ENCODE measurements at regions not wholly inside any gene's neighbourhood (a gene's known extent, or its start where the extent isn't known, plus 50 kb on each side); places are given as distances from the start of the nearest gene placed in this dataset.
"Not testable (repeated sequence)": the region's sequence is repeated elsewhere in the genome, so short reads cannot be mapped to it uniquely, and the experiment has no call there.

DNA sequence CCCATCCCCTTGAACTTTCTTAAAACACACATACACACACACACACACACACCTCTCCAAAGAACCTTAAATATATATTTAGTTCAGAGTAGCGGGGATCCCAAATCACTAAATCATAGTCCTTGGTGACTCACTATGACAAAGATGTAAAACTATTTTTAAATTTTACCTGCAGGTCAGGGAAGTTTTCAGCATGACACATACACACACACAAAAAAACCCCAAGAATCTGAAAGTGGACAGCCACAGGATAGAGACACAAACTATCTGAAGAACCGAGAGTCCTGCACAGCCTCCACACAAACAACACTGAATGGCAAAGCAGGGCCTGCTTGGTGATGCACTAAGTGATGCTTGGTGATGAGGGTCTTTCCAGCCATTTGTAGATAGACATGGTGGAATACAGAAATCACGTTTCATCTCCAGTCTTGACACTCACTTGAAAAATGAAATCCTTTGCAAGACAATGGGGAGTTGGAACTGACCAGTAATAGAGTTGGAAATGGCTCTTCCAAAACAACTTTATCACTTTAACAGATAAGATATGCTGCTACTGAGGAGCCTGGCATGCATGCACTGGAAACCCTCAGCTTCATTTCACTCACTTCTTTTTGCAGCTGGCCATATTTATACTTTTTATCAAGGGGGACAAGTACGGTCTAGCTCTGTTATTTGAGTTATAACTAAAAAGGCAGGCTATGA lies 307.3 kb downstream of the RAPGEF2 start:
- DNase-seq: no peak

DNA sequence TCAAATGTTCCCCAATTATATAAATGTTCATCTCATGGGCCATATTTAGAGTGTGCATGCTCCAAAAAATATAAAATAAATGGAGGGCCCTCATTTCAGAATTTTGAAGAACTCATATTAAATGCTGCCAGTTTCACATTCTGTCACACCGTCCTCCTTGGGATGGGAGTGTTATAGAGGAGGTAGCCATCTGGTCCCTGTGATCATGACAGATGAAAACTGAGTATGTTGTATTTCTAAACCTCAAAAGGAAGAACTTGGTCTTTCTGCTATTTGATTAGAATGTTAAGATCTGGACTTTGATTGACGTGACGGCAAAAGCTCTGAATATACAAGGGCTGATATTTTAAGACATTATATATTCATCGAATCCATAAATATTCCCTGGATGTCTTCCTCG lies 308.0 kb downstream of the RAPGEF2 start:
- no peak for DNase-seq

DNA sequence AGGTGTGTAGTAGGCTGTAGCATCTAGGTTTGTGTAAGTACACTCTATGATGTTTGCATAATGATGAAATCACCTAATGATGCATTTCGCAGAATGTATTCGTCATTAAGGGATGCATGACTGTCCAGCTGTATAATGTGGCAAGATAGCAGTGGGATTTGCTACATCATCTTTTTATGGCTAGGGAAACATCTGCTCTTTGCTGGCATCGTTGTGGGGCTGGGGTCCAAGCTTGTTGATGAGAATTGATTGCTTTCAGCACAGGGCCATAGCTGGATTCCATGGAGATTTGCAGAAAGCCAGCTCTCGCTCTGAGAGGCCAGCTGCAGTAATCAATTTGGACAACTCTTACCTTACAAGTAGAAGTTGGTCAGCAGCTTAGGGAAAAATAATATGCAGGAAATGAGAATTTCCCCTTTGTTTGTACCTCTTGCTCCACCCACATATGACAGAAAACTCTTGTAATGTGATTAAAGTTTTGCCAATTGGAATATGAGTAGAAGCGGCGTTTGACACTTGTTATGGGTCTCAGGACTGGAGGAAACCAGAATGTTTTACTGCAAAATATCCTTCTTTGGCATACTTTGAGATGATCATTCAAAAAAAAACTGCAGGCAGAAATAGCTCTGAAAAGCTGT lies 310.5 kb downstream of the RAPGEF2 start:
- no peak for DNase-seq

DNA sequence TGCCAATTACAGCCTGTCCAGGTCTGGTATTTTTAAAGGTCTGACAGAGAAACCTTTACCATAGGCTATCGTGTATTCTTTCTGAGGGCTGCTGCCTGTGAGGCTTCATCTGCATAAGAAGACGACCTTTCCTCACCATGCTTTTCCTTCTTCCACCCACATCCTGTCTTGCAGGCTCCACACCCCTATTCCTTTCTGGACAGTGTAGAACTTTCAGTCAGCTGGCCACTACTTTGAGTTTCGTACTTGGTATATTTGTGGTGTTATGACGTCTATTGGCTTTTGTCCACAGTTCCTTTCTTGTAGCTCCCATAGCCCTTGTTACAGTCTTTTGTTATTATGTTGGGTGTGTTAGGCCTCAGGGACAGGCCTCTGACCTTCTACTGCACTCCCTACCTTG lies 311.4 kb downstream of the RAPGEF2 start:
- no peak for DNase-seq

DNA sequence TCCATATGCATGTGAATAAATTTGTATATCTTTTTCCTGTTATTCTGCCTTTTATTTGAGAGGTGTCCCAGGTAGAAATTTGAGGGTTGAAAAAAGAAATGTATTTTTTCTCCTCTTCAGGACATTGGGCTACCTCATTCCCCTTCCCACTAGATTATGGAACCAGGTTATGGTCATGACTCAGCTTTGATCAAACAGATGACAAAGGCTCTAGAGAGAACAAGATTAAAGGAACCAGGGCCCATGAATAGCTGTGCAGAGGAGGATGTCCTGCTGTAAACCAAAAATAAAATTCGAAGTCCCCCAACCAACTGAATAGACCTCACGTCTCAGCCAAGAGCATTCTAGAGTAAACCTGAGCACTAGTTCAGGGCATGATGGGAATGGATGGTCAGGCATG lies 313.2 kb downstream of the RAPGEF2 start:
- DNase-seq: no peak

DNA sequence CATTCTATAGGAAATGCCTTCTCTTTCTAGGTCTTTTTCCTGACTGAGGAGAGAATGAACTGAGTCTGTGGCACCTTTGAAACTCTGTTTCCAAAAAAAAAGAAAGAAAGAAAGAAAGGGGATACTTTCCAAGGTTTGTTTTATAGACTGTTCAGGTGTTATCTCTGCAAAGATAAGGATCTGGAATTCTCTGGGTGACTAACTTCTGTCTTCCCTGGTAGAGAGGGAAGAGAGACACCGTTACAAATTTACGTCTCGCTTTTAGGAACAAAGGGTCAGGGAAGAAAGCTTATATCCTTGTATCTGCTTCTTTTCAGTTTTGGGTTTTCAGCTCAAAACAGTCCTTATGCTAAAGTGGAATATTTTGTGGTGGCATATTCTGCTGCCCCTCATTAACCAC lies 314.1 kb downstream of the RAPGEF2 start:
- DNase-seq: no peak

DNA sequence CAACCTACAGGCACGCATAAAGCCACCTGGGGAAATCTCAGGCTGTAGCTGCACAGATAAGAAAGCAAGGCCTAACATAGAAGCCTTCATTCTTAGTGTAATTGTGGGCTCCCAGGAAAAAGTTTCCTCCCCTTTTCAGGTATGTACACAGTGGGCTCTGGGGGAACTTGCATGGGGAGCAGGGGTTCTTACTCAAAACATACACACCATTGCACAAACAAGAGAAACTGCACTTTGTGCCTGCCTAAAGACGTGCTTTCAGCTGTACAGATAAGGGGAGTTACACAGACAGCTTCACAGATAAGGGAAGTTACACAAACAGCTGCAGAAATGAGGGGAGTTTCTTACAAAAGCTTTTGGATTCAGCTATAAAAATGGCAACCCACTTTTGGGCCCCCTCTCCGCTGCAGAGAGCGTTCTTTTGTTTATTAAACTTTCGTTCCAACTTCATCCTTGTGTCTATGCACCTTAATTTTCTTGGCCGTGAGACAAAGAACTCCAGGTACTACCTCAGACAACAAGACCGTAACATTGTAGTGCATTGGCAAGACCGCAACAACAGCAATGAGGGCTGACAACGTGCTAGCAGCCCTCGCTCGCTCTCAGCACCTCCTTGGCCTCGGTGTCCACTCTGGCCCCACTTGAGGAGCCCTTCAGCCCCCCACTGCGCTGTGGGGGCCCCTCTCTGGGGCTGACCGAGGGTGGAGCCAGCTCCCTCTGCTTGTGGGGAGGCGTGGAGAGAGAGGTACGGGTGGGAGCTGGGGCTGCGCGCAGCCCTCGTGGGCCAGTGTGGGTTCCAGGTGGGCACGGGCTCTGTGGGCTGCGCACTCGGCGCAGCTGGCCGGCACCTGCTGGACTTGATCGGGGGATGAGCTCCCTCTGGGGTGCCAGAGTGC lies 317.5 kb downstream of the RAPGEF2 start:
- DNase-seq: no peak

DNA sequence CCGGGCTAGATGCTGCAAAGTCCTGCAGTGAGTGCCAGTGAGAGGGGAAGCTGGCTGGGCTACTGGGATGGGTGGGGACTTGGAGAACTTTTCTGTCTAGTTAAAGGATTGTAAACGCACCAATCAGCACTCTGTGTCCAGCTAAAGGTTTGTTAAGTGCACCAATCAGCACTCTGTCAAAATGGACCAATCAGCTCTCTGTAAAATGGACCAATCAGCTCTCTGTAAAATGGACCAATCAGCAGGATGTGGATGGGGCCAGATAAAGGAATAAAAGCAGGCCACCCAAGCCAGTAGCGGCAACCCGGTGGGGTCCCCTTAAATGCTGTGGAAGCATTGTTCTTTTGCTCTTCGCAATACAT lies 318.2 kb downstream of the RAPGEF2 start:
- DNase-seq: not testable (repeated sequence)

DNA sequence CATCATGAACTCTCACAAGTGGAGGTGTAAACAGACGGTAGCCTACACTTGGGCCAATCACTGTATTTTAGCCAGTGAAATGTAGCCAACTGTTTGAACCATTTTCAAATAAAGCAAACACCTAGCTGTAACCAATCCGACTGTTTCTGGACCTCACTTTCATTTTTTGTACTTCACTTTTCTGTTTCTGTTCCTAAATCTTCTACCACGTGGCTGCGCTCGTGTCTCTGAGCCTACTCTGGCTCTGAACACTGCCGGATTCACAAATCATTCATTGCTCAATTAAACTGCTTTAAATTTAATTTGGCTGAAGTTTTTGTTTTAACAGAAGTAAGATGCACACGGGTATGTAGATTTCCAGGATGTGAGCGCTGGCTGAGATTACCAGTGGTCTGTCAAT lies 319.1 kb downstream of the RAPGEF2 start:
- DNase-seq: no peak

DNA sequence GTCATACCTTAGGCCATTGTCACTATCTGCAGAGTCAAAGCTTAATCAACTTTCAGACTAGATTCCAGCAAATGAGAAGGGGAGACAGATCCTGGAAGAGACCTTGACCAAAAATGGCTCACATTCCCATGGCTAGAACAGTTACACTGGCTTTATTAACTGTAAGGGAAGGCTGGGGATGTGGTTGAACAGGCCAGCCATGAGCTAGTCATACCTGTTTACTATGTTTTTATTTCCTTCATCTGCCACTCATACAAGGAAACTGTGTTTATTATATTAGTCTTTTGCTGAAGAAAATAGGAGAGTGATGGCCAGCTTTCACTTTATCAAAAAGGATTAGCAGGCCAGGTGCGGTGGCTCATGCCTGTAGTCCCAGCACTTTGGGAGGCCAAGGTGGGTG lies 319.7 kb downstream of the RAPGEF2 start:
- DNase-seq: no peak

DNA sequence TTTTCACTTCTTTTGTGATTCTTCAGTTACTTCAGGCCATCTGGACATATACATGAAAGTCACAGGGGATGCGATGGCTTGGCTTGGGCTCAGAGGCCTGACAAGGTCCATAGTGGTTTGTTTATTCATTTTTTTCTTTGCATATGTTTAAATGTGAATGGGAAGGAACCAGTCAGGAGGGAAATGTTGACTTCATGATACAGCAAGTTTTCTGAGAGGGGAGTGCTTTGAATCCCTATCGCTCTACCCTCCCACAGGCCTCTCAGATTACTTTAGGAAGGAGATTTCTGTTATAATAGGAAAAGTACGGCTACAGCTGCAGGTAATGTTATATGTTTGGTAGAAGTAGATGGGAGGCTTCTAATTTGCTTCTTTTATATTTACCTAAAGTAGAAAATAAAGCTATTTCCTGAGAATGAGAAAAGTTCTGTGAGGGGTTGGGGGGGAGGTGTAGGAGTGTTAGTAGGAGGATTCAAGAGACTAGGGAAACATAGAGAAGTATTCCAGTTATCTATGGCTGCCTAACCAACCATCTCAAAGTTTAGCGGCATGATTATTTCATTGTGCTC lies 322.9 kb downstream of the RAPGEF2 start:
- no peak for DNase-seq

DNA sequence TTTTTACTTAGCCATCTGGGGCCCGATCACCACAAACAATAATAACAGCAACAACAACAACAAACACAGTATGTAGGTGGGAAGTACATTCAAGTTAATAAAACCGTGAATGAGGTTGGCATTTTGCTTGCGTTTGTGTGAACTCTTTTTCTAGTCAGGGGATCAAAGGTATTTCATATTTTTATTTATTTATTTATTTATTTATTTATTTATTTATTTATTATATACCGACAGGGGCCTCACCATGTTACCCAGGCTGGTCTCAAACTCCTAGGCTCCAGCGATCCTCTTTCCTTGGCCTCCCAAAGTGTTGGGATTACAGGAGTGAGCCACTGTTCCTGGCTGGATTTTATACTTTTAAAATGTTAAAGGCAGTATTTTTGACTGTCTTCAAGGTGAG lies 325.4 kb downstream of the RAPGEF2 start:
- DNase-seq: no peak

DNA sequence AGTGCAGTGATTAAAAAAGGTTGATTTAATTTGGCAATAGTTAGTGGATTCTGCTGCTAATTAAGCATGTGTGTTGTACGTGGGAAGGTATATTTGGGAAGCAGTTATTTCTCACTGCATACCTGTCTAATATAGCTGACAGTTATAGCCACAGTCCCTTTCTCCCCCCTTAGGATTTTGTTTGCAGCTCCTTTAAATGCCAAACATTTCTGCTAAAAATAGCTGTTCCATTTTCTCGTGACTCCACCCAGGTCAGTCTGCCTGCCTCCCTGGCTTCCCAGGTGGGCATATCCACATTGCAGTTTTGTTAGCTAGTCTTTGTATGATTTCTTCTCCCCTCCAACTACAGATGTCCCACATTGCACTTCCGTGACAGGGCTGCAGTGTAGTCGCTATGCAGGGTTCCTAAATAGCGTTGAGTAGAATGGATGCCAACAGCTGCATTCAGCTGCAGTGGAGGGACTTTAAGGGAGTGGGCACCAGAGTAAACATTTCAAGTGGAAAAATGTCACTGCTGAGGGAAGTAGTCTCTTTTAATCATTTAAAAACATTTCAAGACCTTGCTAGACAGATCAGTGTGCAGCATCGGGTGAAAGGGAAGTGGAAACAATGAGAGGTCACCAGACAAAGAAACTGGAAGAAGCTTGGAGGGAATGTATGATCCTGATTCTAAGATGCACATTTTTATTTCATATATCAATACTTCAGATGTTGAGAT lies 326.3 kb downstream of the RAPGEF2 start:
- DNase-seq: no peak

DNA sequence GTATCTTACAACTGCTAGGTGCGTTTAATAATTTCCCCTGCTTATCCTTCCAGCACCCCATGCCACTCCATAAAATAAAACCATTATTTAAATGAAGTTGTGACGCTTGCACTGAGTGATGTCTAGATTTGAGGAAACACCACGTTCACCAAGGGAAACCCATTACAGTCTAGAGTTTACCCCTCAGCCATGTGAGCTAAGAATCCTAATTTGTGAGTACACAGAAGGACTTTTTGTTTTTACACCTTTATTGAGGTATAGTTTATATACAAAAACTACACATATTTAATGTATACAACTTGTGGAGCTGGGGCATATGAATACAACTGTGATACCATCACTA lies 326.8 kb downstream of the RAPGEF2 start:
- DNase-seq: no peak

DNA sequence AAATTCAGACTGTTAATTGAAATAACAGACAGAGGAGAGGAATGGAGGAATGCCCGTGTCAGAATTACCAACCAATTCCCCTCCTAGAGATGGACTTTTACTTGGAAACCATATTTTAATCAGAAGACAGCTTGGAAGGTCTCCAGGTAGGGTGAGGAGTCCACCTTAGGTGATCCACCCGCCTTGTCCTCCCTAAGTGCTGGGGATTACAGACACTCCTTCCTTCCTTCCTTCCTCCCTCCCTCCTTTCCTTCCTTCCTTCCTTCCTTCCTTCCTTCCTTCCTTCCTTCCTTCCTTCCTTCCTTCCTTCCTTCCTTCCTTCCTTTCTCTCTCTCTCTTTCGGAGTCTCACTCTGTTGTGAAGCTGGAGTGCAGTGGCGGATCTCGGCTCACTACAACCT lies 328.0 kb downstream of the RAPGEF2 start:
- DNase-seq: no peak

DNA sequence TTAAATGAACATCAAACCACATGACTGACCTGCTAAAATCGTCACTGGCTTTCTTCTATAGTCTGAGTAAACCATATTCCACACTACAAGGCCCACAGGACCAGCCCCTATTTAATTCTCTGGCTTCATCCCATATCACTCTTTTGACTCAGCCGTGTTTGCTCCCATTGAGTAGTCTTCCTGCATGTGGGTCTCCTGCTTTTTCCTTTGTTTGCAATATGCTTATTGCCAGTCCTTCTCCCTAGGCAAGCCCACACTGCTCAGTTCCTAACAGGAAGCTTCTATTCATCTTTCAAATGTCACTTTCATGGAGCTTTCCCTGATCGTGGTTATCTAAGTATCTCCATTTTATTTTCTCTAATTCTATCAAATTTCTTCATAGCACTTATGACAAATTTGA lies 329.6 kb downstream of the RAPGEF2 start:
- no peak for DNase-seq

DNA sequence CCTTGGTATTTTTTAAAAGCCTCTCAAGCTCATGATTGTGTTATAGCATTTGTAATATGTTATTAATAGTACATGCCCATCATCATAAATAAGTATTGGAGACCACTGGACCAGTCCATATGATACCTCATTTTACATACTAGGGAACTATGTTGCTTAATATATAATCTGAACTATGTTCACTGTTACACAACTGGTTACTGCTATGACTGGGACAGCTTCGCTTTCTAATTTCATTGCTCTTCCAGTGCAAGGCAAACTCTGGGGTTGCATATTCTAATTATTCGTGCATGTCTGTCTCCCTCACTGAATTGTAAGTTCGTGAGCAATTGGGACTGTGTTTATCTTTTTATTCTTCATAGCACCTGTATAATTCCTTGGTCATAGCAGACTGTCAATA lies 330.5 kb downstream of the RAPGEF2 start:
- no peak for DNase-seq

DNA sequence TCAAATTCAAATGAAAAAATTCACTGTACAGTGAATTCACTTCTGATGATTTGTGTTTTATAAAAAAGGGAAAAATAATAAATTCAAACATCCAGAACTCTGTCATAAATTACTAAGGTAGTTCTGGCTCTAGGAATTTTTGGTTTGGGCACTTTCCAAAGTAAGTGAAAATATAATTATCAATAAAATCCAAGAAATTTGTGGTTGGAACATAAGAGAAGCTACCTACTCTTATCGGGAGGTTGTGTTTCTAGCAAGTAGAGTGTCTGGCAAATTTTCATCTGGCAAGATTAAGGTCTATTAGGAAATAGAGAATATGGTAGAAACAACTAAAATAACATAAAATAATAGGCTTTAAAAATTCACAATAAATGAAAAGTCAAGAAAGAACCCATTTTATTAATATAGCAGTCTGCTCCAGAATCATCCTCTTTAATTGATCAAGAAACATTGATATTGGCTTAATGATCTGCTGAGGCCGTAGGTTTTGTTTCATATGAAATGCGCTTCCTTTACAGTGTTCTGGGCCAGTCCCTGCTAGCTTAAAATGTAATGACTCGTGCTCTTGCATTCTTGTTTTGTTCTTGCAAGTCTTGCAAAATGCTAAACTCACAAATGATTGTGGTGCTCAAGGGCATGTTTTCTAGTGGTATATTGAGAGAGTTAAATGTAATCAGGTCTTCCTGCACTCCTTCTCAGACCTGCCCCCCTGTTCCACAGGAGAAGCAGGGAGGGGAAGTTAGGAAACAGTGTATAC lies 331.4 kb downstream of the RAPGEF2 start:
- DNase-seq: no peak

DNA sequence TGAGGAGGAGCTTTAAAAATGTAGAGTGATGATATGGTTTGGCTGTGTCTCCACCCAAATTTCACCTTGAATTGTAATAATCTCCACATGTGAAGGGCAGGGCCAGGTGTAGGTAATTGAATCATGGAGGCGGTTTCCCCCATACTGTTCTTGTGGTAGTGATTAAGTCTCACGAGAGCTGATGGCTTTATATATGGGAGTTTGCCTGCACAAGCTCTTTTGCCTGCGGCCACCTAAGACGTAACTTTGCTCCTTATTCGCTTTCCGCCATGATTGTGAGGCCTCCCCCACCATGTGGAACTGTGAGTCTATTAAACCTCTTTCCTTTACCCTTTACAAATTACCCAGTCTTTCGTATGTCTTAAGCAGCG lies 332.0 kb downstream of the RAPGEF2 start:
- no peak for DNase-seq

DNA sequence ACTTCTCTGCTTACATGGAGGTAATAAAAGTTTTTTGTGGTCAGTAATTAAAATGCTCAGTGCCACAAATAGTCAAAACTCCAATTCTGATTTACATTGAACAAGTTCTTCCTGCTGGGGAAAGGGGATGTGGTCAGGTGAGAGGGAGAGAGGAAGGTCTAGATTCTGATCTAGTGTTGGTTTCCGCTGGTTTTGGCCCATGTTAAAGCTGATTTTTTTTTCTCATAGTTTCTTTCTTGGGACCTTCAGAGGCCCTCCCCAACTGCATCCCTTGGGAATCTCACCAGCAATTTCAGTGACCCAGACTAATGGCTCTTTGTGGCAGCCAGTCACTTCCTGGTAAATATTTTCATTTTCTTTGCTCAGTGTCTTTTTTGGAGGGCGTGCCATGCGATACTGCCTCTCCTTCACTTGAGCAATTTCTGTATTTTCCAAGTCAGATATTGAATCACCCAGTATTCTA lies 332.7 kb downstream of the RAPGEF2 start:
- DNase-seq: no peak

DNA sequence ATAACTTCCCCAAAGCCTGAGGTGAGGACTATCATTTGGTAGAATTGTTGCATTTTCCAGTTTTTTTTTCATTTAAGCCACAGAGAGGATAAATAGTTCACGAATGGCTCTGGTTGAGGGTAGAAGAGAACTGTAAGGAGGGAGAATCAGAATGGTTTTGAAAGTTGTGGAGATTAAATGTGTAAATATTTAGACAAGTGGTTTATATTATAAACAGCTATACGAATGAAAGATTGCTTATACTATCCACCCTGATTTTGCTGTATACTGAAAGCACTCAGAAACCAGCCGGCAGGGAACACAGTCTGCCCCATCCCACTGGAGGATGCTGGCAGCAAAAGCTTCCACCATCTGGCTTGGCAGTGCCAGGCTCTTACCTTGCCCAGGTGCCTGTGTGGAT lies 341.1 kb downstream of the RAPGEF2 start:
- no peak for DNase-seq

DNA sequence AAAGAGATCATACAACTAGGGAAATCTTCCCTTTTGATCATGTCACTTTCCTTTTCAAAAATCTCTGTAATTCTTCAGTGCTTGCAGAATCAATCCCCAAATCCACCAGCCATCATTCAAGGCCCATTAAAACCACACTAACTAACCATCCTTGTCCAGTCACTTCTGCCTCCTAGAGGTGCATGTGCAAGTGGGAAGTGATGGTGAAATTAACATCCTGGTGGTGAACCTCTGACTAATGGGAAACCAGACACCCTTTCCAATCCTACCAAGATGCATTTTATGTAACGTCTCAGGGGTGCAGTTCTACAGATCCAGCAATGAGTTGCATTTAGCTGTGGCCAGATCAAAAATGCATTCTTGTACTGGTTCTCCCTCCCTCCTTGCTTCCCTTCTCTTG lies 341.8 kb downstream of the RAPGEF2 start:
- no peak for DNase-seq
